Upper lobe of left lung (tissue), 6 donors: ENCODE measurements at regions not wholly inside any gene's neighbourhood (a gene's known extent, or its start where the extent isn't known, plus 50 kb on each side); places are given as distances from the start of the nearest gene placed in this dataset.

Experiments
- ATAC-seq, 2 donors: fragments of 200-7000 bp; cut with Tn5 transposase; one replicate each; pipeline ENCODE4 v1.9.1; 2022; ENCODE audit warnings: mild to moderate bottlenecking in 2 of 2, moderate library complexity in 2 of 2; ENCODE audit not compliant: low FRiP score in 2 of 2
- DNase-seq, 2 donors: peaks; one replicate each; pipeline ENCODE4 v3.0.0-alpha.2; 2019 to 2020
- H3K27ac ChIP-seq, 4 donors: fragments of 200-600 bp; sonication (generic); one replicate each; pipeline ENCODE4 v1.5.1; 2016 to 2019
- H3K27me3 ChIP-seq, 4 donors: fragments of 200-600 bp; sonication (generic); one replicate each; pipeline ENCODE4 v1.5.1; 2017 to 2019
- H3K36me3 ChIP-seq, 4 donors: fragments of 200-600 bp; sonication (generic); one replicate each; pipeline ENCODE4 v1.5.1; 2016 to 2019
- H3K4me1 ChIP-seq, 4 donors: fragments of 200-600 bp; sonication (generic); one replicate each; pipeline ENCODE4 v1.5.1; 2018 to 2019
- H3K4me3 ChIP-seq, 4 donors: fragments of 200-600 bp; sonication (generic); one replicate each; pipeline ENCODE4 v1.5.1; 2017 to 2019; ENCODE audit warnings: mild to moderate bottlenecking in 2 of 4, moderate library complexity in 1 of 4
- H3K9me3 ChIP-seq, 4 donors: fragments of 200-600 bp; sonication (generic); one replicate each; pipeline ENCODE4 v1.5.1; 2018 to 2019
- CTCF ChIP-seq, 6 experiments: fragments of 450-650 bp in 4 of 6; fragments of 200-600 bp in 2 of 6; sonication (generic) in 2 of 6; IDR thresholded peaks; one replicate each; pipeline ENCODE4 v1.5.1; 2016 to 2019; ENCODE audit warnings: antibody characterized with exemption in 6 of 6
- EP300 ChIP-seq, 4 donors: sonication (generic); formaldehyde crosslinking; IDR thresholded peaks; one replicate each; pipeline ENCODE4 v1.5.1; 2017; ENCODE audit warnings: antibody characterized with exemption in 4 of 4, control low read depth in 2 of 4
- POLR2A ChIP-seq, 4 donors: fragments of 450-650 bp; IDR thresholded peaks; one replicate each; pipeline ENCODE4 v1.5.1; 2016 to 2017; ENCODE audit warnings: antibody characterized with exemption in 4 of 4, mild to moderate bottlenecking in 2 of 4
- POLR2AphosphoS5 ChIP-seq, 2 donors: sonication (generic); formaldehyde crosslinking; IDR thresholded peaks; one replicate each; pipeline ENCODE4 v1.5.1; 2017; ENCODE audit warnings: antibody characterized with exemption in 2 of 2
- WGBS, 2 donors: methylation state at CpG; one replicate each; pipeline ENCODE4 v1.1.5; 2017 to 2018; 5-methylcytosine and 5-hydroxymethylcytosine counted together
- donor health status: DM: no; HTN: no; CAD: no; lungs with moderate emphysema.
- donor health status: DM: no; HTN: yes; CAD: no; lungs with severe emphysema.

GRCh38 chr10:84704101-84704500, 375.7 kb downstream of the CCSER2 start:
- Histone ChIP-seq H3K27ac (no peak overlapping the region), H3K4me3 (no peak overlapping the region), H3K36me3 (no peaks in the 10 kb centered on the region), H3K9me3 (no peaks in the 10 kb centered on the region), H3K4me1 (peaks cover 0 to 2% (median 0%) of the 10 kb centered on the region in 4 donors), H3K27me3 (no peaks in the 10 kb centered on the region)
- 81 to 91% methylated on average over 2 to 3 of the region's 3 CpGs for WGBS, 2 donors
- TF ChIP-seq EP300 (IDR thresholded peaks at IDR 0.05): no peak
- TF ChIP-seq POLR2AphosphoS5 (IDR thresholded peaks at IDR 0.05): no peak
- no peak for TF ChIP-seq POLR2A (IDR thresholded peaks at IDR 0.05)
- no peak for TF ChIP-seq CTCF (IDR thresholded peaks at IDR 0.05)
- DNase-seq: no peak
- no peak for ATAC-seq

- WGBS, 2 donors: 73 to 76% methylated on average over 1 of the region's 1 CpG
- Histone ChIP-seq H3K27me3 (no peaks in the 10 kb centered on the region), H3K9me3 (no peaks in the 10 kb centered on the region), H3K27ac (no peak overlapping the region), H3K4me3 (no peak overlapping the region), H3K4me1 (peaks cover 0 to 2% (median 0%) of the 10 kb centered on the region in 4 donors), H3K36me3 (no peaks in the 10 kb centered on the region)
- ATAC-seq: no peak
- TF ChIP-seq EP300 (IDR thresholded peaks at IDR 0.05) (no peak), POLR2A (IDR thresholded peaks at IDR 0.05) (no peak), CTCF (IDR thresholded peaks at IDR 0.05) (no peak), POLR2AphosphoS5 (IDR thresholded peaks at IDR 0.05) (no peak)
- no peak for DNase-seq
These were observed 378.0 kb downstream of the CCSER2 start for GRCh38 chr10:84706431-84706830.

GRCh38 chr10:84706875-84707274, 378.5 kb downstream of the CCSER2 start:
- no peak for TF ChIP-seq POLR2A (IDR thresholded peaks at IDR 0.05)
- TF ChIP-seq EP300 (IDR thresholded peaks at IDR 0.05): no peak
- no peak for TF ChIP-seq POLR2AphosphoS5 (IDR thresholded peaks at IDR 0.05)
- no peak for TF ChIP-seq CTCF (IDR thresholded peaks at IDR 0.05)
- DNase-seq: no peak
- ATAC-seq: no peak
- H3K4me1 ChIP-seq: peaks cover 0 to 2% (median 0%) of the 10 kb centered on the region in 4 donors
- no peak overlapping the region for H3K27ac ChIP-seq
- WGBS, 2 donors: 80 to 83% methylated on average over 8 of the region's 8 CpGs
- no peaks in the 10 kb centered on the region for H3K9me3 ChIP-seq
- H3K4me3 ChIP-seq: no peak overlapping the region
- no peaks in the 10 kb centered on the region for H3K27me3 ChIP-seq
- no peaks in the 10 kb centered on the region for H3K36me3 ChIP-seq

GRCh38 chr10:84715911-84716310, 387.5 kb downstream of the CCSER2 start:
- no peak for ATAC-seq
- Histone ChIP-seq H3K4me1 (no peaks in the 10 kb centered on the region), H3K27me3 (no peaks in the 10 kb centered on the region), H3K4me3 (no peak overlapping the region), H3K27ac (no peak overlapping the region), H3K36me3 (no peaks in the 10 kb centered on the region), H3K9me3 (no peaks in the 10 kb centered on the region)
- peak in 1 of 2 donors; percentile 35 for DNase-seq
- 35 to 39% methylated on average over 2 of the region's 2 CpGs for WGBS, 2 donors
- TF ChIP-seq POLR2A (IDR thresholded peaks at IDR 0.05) (no peak), POLR2AphosphoS5 (IDR thresholded peaks at IDR 0.05) (no peak), CTCF (IDR thresholded peaks at IDR 0.05) (peak in 5 of 6 experiments; percentile 23 to 47 (median 30))

GRCh38 chr10:84718877-84719616, 390.7 kb downstream of the CCSER2 start:
- Histone ChIP-seq H3K9me3 (no peaks in the 10 kb centered on the region), H3K4me1 (no peaks in the 10 kb centered on the region), H3K36me3 (no peaks in the 10 kb centered on the region), H3K27me3 (no peaks in the 10 kb centered on the region), H3K27ac (no peak overlapping the region), H3K4me3 (no peak overlapping the region)
- ATAC-seq: no peak
- no peak for DNase-seq
- TF ChIP-seq CTCF (IDR thresholded peaks at IDR 0.05) (no peak), EP300 (IDR thresholded peaks at IDR 0.05) (no peak), POLR2A (IDR thresholded peaks at IDR 0.05) (no peak), POLR2AphosphoS5 (IDR thresholded peaks at IDR 0.05) (no peak)
- 74 to 78% methylated on average over 3 of the region's 3 CpGs for WGBS, 2 donors
